Renal cortical epithelial cell (primary cell): ENCODE measurements at regions not wholly inside any gene's neighbourhood (a gene's known extent, or its start where the extent isn't known, plus 50 kb on each side); places are given as distances from the start of the nearest gene placed in this dataset.
A peak's percentile ranks its signal among the peaks of the same experiment; 100 is the strongest.
"Not testable (repeated sequence)": the region's sequence is repeated elsewhere in the genome, so short reads cannot be mapped to it uniquely, and the experiment has no call there.

Source experiments
- DNase-seq: peaks from one replicate; pipeline ENCODE4 v3.0.0-alpha.2; 2011; ENCODE audit warnings: low read depth

DNA sequence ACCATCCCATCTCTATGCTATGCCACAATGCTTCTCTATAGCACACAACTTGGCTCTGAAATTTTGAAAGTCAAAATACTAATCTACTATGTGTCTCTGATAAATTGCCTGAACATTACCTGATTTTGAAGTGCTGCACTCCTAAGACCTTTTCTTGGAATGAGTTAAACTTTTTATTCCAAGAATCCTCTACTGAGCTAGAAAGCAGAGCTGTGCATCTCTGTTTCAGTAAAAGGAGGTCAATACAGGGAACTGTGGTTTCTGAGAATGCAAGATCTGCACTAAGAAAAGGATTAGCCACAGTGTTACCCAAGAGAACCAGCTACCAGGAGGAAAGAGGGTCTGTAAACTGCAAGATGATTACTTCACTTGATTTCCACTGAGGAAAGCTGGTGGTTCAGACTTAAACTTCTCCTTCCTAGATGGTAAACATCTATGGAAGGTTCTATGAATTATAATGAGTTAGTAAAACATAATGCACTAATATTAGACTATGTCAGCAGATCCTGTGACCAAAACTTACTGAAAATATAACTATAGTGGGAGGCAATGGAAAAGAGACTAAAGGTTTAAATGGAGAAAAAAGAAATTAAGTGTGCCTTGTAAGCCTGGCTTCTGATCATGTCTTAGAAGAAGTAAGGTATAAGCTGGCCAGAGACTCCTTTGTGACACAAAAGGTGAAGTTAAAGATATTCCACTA, 588.0 kb upstream of the DEFB115 start:
- DNase-seq, result not testable (repeated sequence)

DNA sequence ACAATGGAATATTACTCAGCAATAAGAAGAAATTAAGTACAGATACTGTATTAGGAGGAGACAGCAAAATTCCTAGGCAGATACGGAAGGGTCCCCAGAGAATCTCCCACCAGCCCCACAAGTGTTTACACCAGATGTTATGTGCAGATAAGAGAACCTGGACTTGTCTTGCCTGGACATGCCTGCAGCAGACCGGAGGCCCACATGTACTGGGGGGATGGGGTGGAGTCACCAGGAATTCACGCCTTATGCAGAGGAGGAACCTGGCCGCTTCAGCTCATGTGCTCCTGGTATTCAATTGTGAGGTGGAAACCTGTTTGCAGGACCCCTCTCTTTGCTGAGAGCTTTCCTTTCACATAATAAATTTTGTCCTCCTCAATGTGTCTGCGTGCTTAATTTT, 586.3 kb upstream of the DEFB115 start:
- not testable (repeated sequence) for DNase-seq

DNA sequence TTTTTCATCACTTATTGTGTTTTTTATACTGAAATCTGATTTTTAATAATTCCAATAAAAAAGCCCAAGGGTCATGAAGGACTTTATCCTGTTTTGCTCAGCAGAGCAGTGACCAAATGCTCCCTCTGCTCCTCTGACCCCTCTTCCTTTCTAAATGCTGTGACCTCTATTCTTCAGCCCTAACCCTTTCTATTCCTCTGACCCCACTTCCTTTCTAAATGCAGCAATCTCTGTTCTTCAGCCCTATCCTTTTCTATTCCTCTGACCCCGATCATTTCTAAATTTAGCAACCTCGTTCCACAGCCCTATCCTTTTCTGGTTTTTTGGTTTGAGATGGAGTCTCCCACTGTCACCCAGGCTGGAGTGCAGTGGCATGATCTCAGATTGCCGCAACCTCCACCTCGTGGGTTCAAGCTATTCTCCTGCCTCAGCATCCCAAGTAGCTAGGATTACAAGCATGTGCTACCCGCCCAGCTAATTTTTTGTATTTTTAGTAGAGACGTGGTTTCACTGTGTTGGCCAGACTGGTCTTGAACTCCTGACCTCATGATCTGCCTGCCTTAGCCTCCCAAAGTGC, 581.4 kb upstream of the DEFB115 start:
- not testable (repeated sequence) for DNase-seq

DNA sequence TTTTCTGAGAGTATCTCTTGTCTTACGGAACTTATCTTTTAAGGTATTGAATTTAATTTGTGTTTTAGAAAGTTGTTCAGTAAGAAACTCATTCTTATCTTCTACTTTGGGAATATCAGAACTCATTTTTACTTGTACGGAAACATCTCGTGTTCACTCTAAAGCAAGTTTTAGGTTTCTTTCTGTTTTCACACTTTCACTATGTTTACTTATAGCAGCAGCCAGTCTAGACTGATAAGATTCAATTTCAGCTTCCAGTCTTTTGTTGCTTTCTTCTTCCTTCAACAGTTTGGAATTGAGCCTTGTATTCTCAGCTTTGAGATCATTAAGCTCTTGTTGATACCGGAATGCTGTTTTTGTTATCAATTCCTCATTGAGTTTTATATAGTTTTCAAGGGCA, 575.2 kb upstream of the DEFB115 start:
- not testable (repeated sequence) for DNase-seq

DNA sequence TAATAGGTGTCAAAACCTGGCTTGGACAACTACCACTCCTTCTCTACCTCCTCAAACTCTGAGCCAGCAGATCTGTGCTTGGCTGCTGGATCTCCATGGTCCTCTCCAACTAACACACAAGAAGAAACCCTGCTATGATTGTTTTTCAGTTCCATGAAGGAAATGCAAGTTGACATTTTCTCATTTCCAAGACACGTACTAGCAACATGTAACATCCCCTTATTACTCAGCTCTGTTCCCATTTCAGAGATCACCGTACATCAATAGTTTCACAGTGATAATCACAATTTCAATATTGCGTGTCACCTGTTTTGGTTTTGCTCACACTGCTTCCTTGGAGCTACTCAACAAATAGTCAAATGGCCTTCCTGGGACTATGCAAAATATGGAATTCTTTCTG, 544.6 kb upstream of the DEFB115 start:
- DNase-seq, result not testable (repeated sequence)

DNA sequence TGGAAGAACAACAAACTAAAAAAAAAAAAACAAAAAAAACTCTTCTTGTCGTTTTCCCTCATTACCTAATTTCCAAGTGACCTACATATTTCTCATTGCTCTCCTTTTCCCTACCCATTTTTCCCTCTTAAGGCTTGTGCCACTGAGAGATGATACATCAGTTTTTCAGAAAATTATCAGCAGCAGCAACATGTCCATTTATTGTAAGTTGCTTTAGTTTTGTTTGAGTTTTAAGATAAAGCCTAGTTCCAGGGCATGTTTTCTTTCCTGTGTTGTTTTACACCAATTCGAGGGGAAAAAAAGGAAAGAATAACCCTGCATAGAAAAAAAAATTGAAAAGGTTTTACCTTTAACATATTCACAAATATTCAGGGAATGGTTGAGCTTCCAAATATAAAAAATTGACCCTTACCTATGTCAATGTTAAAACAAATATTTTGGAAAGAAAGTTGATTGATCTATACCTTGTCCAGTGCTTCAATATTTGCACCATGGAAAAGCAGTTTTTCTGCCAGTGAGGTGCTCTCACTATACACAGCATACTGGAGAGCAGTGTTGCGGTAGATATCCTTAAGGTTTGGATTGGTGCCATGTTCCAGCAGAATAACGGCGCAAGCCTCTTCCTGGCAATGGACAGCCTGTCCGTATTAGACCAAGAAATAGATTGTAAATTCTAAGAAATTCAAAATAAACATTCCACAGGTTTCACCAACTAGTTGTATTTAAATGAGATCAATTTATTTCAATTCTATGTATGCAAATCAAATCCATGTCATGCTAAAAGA, 537.9 kb upstream of the DEFB115 start:
- not testable (repeated sequence) for DNase-seq

DNA sequence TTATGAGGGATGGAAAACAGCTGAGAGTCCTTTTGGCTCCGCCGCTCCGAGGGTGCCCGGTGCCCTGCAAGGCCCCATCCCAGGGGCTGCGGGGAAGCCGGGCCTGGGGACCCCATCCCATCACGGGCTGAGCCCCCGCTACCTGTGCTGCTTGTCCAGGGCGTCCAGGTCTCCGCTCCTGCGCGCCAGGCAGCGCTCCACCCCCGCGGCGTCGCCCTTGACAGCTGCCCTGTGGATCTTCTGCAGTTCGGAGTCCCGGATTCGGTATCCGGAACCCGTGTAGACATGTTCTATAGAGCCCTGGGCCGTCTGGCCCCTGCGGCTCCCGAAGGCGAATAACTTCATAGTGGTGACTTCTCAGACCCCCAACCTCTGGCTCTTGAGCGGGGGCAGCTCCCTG, 534.0 kb upstream of the DEFB115 start:
- DNase-seq, result not testable (repeated sequence)

DNA sequence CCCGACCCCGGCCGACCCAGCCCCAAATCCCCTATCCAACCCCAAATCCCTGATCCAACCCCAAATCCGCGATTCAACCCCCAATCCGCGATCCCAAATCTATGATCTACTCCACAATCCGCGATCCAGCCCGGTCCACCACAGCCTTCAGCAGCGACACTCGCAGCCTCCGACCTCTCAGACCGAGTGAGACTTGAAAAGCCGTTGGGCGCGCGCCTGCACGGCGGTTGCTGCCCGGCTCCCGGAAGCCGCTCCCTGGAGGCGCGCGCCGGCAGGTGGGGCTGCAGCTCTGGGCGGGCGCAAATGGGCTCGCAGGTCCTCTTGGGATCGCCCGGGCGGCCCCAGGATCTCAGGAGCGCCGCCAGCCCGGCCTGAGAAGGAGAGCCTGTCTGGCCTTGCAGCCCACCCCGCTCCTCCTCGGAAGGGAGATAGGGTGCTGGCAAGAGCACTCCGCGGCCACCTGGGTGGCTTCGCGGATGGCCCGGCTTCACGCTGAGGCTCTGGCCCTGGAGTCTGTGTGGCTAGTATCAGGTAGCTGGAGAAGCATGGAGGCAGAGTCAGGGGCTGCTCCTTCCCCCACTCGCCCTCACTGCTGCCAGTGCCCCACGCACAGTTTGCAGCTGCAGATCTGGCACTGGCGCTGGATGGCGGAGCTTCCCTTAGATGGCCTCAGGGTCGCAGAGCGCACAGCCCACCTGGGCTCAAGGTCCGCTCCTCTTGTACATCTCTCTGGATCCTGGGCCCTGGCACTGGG, 533.4 kb upstream of the DEFB115 start:
- DNase-seq, result peak; percentile 38

DNA sequence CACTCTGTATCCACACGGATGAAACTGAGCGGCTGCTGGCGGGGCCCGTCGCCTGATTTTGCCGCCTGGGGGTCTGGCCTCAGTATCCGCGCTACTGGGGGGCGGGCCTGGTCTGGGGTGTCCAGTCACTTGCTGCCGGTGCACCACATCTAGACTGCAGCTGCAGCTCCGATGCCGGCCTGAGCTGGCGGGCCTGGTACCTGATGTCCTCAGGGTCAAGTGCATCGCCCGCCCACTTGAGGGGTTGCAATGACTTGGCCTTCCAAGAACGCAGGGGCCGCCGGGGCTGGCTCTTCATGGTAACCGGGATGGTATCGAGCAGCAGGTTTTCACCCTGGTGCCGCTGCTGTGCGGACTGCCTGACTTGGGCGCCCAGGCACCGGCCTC, 532.8 kb upstream of the DEFB115 start:
- DNase-seq, result not testable (repeated sequence)

DNA sequence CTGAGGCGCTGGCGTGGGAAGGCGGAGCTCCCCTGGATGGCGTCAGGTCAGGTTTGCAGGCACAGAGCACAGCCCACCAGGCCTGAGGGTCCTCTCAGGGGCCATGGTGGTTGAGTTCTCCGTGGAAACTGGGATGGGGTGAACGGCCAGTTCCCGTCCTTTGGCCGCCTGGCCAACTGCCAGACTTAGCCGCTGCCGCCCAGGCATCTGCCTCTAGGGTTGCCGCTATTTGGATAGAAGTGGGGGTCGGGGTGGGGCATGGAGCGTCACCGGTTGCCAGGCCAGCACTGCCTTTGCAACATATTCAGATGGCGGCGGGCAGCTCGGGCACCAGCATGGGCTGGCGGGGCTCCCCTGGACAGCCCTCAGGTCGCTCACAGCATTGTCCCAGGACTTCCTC, 532.3 kb upstream of the DEFB115 start:
- DNase-seq, result not testable (repeated sequence)

DNA sequence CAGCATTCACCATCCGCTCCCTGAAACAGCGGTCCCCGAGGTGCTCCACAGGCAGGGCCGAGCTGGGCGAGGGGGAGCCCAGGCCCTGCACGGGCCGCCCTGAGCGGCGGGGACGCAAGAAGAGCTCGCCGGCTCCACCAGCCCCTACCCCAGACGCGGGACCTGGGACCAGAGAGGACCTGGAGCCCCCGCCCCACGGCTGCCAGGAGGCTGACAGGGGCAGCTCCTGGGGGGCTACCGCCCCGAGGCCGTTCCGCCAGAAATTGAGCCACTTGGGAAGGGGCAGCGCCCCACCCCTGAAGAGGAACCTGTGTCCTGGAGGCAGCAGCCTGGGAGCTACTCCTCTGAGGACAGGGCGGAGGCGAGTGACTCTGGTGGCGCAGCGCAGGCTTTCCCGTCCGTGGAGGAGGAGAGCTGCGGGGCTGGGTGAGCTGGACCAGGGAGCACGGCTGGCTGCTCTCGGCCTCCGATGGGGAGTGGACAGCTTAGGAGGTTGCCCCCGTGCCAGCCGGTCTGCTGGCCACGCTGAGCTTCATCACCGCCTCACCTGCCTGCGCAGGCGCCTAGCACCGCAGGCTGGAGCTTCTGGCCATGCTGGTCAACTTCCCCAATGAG, 529.1 kb upstream of the DEFB115 start:
- DNase-seq, result not testable (repeated sequence)
